AG20443 (cell line): ENCODE measurements at regions not wholly inside any gene's neighbourhood (a gene's known extent, or its start where the extent isn't known, plus 50 kb on each side); places are given as distances from the start of the nearest gene placed in this dataset.
A peak's percentile ranks its signal among the peaks of the same experiment; 100 is the strongest.

Experiments used
- DNase-seq: peaks from one replicate; pipeline ENCODE4 v3.0.0; 2012; ENCODE audit warnings: low spot score, mixed read lengths

- DNase-seq: no peak
Observed at GRCh38 chr16:51907680-51908079, 639.3 kb downstream of the TOX3 start.

DNA sequence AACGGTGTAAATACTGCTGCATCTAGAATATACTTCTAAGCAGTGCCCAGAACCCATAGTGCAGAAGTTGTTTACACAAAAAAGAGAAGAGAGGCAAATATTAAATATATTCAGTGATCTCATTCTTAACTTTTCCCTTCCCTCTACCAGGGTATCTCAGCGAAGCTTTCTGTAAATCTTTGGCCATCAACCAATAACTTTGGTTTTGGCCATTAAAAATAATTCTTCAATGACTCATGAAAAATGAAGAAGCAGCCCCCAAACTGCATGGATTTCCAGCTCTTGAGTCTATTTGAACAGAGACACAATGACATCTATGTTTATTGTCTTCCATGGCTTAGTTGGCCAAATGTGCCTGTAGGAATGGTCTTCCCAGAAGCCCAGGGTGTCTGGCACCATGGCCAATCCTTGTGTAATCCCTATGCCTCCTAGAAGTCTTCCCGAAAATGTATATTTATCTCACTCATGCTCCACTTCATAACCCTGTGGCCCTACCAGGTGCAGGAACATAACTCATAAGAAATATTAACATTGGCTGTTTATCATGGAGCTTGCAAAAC lies 646.6 kb downstream of the TOX3 start:
- no peak for DNase-seq

DNA sequence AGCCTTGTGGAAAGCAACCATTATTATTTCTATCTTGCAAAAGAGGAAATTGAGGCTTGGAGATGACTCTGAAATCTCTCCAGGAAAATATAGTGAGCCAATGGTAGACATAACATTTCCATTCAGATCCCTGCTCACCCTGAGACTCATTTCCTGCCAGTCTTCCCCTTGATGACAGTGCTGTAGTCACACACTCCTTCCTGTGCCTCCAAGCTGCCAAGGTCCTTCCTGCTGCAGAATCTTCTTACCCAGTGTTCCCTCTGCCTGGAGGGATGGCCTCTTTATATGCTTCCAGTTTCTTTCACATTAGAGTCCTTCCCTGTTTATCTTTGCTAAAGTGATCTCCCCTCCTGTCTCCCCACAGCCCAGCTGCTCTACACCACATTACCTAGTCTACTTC lies 648.1 kb downstream of the TOX3 start:
- peak; percentile 14 for DNase-seq

- no peak for DNase-seq
Observed at GRCh38 chr16:51896013-51896412, 650.9 kb downstream of the TOX3 start.

GRCh38 chr16:51892293-51893007 lies 654.5 kb downstream of the TOX3 start:
- DNase-seq: no peak

GRCh38 chr16:51888534-51888933 lies 658.4 kb downstream of the TOX3 start:
- no peak for DNase-seq

DNA sequence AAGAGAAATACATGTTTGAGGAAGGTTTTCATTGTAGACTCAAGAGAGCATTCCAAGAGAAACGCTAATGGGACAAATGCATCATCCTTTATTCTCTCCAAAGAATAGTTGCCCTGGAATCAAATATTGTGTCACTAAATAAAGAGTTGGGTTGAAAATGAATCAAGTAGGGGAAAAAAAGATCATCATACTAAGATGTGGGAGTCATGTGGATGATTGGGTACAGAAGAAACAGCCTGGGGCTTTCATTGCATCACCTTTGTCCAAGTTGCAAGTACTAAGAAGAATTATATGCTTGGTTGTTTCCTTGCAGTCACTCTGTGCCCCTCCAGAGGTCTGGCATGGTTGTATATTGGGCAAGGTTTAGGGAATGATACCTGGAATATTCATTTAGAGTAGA lies 658.9 kb downstream of the TOX3 start:
- peak; percentile 17 for DNase-seq

- no peak for DNase-seq
Observed at GRCh38 chr16:51886456-51886855, 660.5 kb downstream of the TOX3 start.

DNA sequence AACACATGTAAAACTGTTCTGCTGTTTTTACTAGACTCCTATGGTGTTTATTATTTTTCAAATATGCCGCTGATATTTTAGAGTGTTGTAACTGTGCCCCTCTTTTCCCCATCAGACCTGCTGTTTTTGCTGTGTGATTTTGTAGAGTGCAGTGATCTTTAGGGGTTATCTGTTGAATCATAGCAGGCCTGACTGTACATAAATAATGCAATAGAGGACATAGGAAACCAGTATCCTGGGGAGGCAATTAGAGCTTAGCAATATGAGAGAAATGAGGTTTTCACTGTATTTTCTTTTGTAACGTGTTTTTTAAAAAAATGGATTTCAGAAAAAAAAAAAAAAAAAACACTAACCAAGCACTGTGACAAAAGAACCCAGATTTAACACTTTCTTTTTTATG lies 662.2 kb downstream of the TOX3 start:
- no peak for DNase-seq

GRCh38 chr16:51881731-51882130 lies 665.2 kb downstream of the TOX3 start:
- no peak for DNase-seq

- DNase-seq: peak; percentile 45
Observed at GRCh38 chr16:51880776-51881175, 666.2 kb downstream of the TOX3 start.

DNA sequence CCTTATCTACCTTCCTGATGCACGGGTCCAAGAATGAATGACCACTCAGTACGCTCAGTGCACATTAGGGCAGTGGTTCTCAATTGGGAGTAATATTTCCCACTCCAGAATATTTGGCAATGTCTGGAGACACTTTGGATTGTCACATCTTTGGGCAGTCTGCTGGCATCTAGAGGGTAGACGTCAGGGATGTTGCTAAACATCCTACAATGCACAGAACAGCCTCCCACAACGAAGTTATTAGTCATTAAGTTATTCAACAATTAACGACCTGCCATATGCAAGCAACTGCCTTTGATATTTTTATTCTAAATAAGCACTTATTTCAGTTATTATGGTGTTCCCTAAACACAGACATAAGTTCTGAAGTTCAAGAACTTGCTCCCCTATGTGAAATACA lies 669.3 kb downstream of the TOX3 start:
- DNase-seq: no peak

GRCh38 chr16:51876934-51877333 lies 670.0 kb downstream of the TOX3 start:
- DNase-seq: no peak

DNA sequence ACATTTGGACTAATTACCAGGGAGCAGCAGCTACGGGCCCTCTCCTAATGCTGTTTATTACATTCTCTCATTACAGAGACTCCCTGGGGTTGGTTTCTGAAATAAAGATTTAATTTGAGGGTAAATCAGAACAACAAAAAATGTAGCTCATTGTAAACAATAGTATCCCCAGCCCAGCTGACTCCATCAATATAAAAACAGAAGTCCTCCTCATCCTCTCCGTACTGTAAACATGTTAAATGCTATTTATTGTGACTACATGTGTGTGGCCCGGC lies 670.4 kb downstream of the TOX3 start:
- DNase-seq: no peak

- DNase-seq: no peak
Observed at GRCh38 chr16:51875834-51876600, 670.9 kb downstream of the TOX3 start.

GRCh38 chr16:51872524-51872923 lies 674.4 kb downstream of the TOX3 start:
- no peak for DNase-seq

DNA sequence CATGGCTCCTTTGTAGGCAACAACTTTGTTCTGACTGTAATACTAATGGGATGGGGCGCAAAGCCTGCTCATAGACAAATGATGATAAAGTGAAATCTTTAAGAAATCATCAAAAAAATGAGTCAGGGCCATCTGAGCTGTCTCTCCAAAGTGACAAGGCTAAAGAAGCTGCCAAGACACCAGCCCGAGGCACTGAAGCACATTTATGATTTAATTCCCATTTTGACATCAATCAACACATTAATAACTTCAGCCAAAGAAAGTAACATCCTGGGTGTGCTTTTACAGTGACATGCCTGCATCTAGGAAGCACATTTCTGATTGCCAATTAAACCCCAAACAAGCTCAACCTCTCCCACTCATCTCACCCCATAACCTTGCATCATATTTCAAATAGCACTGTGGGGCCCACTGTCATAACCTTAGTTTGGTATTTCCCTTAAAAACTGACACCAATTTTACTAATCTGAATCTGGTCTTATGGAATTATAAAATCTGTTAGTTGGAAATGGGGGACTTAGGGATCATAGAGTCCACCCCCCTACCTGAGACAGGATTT lies 676.6 kb downstream of the TOX3 start:
- no peak for DNase-seq

DNA sequence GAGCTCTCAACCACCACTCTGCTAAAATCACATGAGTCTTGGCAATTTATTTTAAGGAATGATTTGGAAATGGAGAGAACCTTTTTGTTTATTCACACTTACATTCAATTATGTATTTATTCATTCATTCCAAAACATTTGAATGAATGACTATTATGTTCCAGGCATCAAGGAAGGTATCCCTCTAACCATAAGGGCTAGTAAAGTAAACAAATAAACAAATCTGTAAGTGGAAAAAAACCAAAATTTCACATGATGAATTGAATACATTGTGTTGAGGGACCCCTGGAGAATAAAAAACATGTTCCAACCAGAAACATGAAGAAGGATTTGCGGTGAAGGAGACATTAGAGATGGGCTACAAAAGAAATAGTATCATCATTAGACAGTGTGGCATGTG lies 677.8 kb downstream of the TOX3 start:
- no peak for DNase-seq

- DNase-seq: no peak
Observed at GRCh38 chr16:51868631-51869030, 678.3 kb downstream of the TOX3 start.

GRCh38 chr16:51867386-51868065 lies 679.4 kb downstream of the TOX3 start:
- no peak for DNase-seq

DNA sequence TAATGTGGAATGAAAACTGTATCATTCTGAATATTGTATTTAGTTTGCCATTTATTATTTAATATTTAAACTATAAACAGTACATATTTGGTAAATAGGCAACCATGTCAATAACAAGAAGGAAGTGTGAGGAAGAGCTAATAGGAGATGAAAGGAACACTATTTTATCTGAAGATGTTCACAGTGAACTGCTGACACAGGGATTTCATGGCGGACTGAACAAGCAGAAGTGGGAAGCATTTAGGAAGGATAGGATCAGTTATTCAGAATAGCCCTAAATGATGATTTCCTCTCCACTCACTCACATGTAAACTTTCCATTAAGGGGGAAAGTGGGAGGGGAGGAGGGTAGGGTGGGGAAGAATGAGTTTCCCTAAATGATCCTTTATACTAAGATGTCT lies 682.4 kb downstream of the TOX3 start:
- no peak for DNase-seq

DNA sequence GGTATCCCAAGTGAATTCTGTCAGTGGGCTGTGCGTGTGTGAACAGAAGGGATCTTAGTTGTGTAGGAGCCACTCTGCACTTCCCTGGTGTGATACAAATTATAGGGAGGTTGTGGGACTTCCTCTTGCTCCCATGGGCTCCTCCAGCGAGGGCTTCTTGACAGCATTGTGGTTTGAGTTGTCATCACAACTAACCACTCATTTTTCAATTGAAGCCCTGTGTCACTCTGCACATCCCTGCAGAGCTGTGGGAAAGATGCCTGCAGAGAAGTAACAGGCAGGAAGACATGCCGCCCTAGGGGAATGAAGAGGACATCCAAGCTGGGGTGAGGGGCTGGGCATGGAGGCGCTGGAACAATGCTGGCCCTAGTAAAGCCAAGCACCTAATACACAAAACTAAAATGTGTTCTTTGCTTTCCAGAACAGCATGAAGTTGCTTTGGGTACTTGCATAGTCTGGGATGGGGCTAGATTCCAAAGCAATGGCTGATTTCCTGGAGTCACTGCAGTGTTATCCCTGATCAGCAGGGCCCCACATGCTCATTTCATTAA lies 692.5 kb downstream of the TOX3 start:
- no peak for DNase-seq
